Neural cell (in vitro differentiated cells): ENCODE measurements at regions not wholly inside any gene's neighbourhood (a gene's known extent, or its start where the extent isn't known, plus 50 kb on each side); places are given as distances from the start of the nearest gene placed in this dataset.

Experiments used
- H2AFZ ChIP-seq: fragments of 200-600, 300-800 bp; sonication (generic), shearing (Covaris generic); 2 replicates; pipeline ENCODE4 v1.6.0; 2014; ENCODE audit warnings: low read depth, mild to moderate bottlenecking, antibody characterized with exemption, low read length, moderate library complexity
- H3F3A ChIP-seq: fragments of 200-600 bp; shearing (Covaris generic); 2 replicates; pipeline ENCODE4 v1.6.1; 2016; ENCODE audit warnings: mild to moderate bottlenecking, moderate library complexity, mixed read lengths, antibody characterized with exemption, low read length; ENCODE audit not compliant: insufficient read depth, poor library complexity, severe bottlenecking
- H3K27ac ChIP-seq: fragments of 200-600, 300-800 bp; sonication (generic), shearing (Covaris generic); 2 replicates; pipeline ENCODE4 v1.5.1; 2014; ENCODE audit warnings: mild to moderate bottlenecking, low read length, moderate library complexity
- H3K27me3 ChIP-seq: fragments of 300-800, 200-600 bp; sonication (generic), shearing (Covaris generic); 2 replicates; pipeline ENCODE4 v1.6.0; 2014; ENCODE audit warnings: mild to moderate bottlenecking, low read depth, low read length, moderate library complexity; ENCODE audit not compliant: insufficient read depth
- H3K36me3 ChIP-seq: fragments of 300-800, 200-600 bp; sonication (generic), shearing (Covaris generic); 2 replicates; pipeline ENCODE4 v1.5.1; 2014; ENCODE audit warnings: mild to moderate bottlenecking, antibody characterized with exemption, low read length, moderate library complexity; ENCODE audit not compliant: insufficient read depth
- H3K4me2 ChIP-seq: fragments of 300-800, 200-600 bp; sonication (generic), shearing (Covaris generic); 2 replicates; pipeline ENCODE4 v1.6.0; 2014; ENCODE audit warnings: mild to moderate bottlenecking, low read length
- H3K4me3 ChIP-seq: fragments of 300-800, 200-600 bp; sonication (generic), shearing (Covaris generic); 2 replicates; pipeline ENCODE4 v1.5.1; 2014; ENCODE audit warnings: mild to moderate bottlenecking, low read length, moderate library complexity
- H3K79me2 ChIP-seq: fragments of 200-600 bp; shearing (Covaris generic); replicated peaks from 2 replicates; pipeline ENCODE4 v1.6.0; 2014; ENCODE audit warnings: mild to moderate bottlenecking, low read length, moderate library complexity; ENCODE audit not compliant: insufficient read depth
- H3K9ac ChIP-seq: fragments of 300-800, 200-600 bp; sonication (generic), shearing (Covaris generic); 2 replicates; pipeline ENCODE4 v1.6.1; 2016; ENCODE audit warnings: mild to moderate bottlenecking, low read length, mixed read lengths
- H3K9me2 ChIP-seq: fragments of 200-600 bp; shearing (Covaris generic); 2 replicates; pipeline ENCODE4 v1.6.1; 2016; ENCODE audit warnings: mild to moderate bottlenecking, low read length, mixed read lengths; ENCODE audit not compliant: insufficient read depth
- H3K9me3 ChIP-seq: fragments of 200-600, 300-800 bp; sonication (generic), shearing (Covaris generic); 2 replicates; pipeline ENCODE4 v1.6.1; 2016; ENCODE audit warnings: mild to moderate bottlenecking, mixed run types, low read length, moderate library complexity, mixed read lengths
- H4K20me1 ChIP-seq: fragments of 200-600 bp; shearing (Covaris generic); 2 replicates; pipeline ENCODE4 v1.6.1; 2016; ENCODE audit warnings: mild to moderate bottlenecking, mixed run types; ENCODE audit not compliant: insufficient read depth
- EP300 ChIP-seq: fragments of 450-650 bp; conservative IDR thresholded peaks from 2 replicates; pipeline ENCODE4 v1.6.1; 2014; ENCODE audit warnings: antibody characterized with exemption, mild to moderate bottlenecking, moderate library complexity; ENCODE audit not compliant: poor library complexity, severe bottlenecking
- EZH2 ChIP-seq: fragments of 200-600, 300-800 bp; shearing (Covaris generic), sonication (generic); IDR thresholded peaks from 2 replicates; pipeline ENCODE4 v1.6.1; 2014; ENCODE audit warnings: antibody characterized with exemption, low read length, borderline replicate concordance, mild to moderate bottlenecking; ENCODE audit not compliant: insufficient read depth, poor library complexity, severe bottlenecking
- MXI1 ChIP-seq: fragments of 450-650 bp; conservative IDR thresholded peaks from 2 replicates; pipeline ENCODE4 v1.6.1; 2014; ENCODE audit warnings: antibody characterized with exemption, mild to moderate bottlenecking; ENCODE audit not compliant: poor library complexity, severe bottlenecking
- POLR2AphosphoS5 ChIP-seq: IDR thresholded peaks from 2 replicates; pipeline ENCODE4 v1.6.1; 2012
- RAD21 ChIP-seq: fragments of 450-650 bp; conservative IDR thresholded peaks from 2 replicates; pipeline ENCODE4 v1.6.1; 2014; ENCODE audit warnings: antibody characterized with exemption, mild to moderate bottlenecking, moderate library complexity
- SMC3 ChIP-seq: fragments of 450-650 bp; conservative IDR thresholded peaks from 2 replicates; pipeline ENCODE4 v1.6.1; 2014; ENCODE audit warnings: antibody characterized with exemption, mild to moderate bottlenecking, moderate library complexity; ENCODE audit not compliant: poor library complexity
- TAF1 ChIP-seq: IDR thresholded peaks from 2 replicates; pipeline ENCODE4 v1.6.1; 2012; ENCODE audit warnings: low read depth
- TF ChIP-seq, protein P1 (sequence below): IDR thresholded peaks from 2 replicates; pipeline ENCODE4 v1.6.1; 2012; ENCODE audit warnings: borderline replicate concordance
- TF ChIP-seq, protein P2 (sequence below): fragments of 450-650 bp; IDR thresholded peaks from 2 replicates; pipeline ENCODE4 v1.5.1; 2014; ENCODE audit warnings: antibody characterized with exemption, mild to moderate bottlenecking, moderate library complexity; ENCODE audit not compliant: poor library complexity, severe bottlenecking

DNA sequence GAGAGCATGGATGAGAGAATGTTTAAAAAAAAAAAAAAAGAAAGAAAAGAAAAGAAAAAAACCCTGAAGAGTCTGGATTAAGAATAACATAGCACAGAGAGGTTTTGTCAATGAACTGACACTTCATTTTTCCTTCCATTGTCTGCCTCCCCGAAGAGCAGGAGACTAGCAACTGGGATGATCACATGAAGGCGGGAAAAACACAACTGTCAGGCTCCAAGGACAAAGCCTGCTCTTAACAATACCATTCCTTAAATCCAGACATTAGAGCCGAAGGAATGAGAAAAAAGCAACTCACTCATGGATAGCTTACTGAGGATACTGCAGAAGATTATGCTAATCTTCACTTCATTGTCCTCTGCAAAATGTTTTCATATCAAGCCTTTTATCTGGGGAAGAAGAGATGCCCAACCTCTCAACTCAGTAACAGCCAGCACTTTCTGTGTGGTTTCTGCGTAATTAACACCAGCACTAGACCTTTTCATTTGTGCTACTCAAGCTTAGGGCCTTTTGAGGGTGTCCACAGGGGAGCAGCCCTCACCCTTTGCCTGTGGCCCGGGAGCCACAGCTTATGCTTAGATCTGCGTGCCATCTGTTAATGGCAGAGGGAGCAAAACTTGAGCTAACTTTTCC, 182.3 kb downstream of the BARHL2 start:
- no peaks in the 10 kb centered on the region for H4K20me1 ChIP-seq
- peaks cover 5% of the 10 kb centered on the region for H3K27me3 ChIP-seq
- no peak overlapping the region for H3K9ac ChIP-seq
- no peaks in the 10 kb centered on the region for H3F3A ChIP-seq
- no peaks in the 10 kb centered on the region for H3K36me3 ChIP-seq
- no peak overlapping the region for H3K4me2 ChIP-seq
- TF ChIP-seq TAF1: no peak
- TF ChIP-seq, protein P1, sequence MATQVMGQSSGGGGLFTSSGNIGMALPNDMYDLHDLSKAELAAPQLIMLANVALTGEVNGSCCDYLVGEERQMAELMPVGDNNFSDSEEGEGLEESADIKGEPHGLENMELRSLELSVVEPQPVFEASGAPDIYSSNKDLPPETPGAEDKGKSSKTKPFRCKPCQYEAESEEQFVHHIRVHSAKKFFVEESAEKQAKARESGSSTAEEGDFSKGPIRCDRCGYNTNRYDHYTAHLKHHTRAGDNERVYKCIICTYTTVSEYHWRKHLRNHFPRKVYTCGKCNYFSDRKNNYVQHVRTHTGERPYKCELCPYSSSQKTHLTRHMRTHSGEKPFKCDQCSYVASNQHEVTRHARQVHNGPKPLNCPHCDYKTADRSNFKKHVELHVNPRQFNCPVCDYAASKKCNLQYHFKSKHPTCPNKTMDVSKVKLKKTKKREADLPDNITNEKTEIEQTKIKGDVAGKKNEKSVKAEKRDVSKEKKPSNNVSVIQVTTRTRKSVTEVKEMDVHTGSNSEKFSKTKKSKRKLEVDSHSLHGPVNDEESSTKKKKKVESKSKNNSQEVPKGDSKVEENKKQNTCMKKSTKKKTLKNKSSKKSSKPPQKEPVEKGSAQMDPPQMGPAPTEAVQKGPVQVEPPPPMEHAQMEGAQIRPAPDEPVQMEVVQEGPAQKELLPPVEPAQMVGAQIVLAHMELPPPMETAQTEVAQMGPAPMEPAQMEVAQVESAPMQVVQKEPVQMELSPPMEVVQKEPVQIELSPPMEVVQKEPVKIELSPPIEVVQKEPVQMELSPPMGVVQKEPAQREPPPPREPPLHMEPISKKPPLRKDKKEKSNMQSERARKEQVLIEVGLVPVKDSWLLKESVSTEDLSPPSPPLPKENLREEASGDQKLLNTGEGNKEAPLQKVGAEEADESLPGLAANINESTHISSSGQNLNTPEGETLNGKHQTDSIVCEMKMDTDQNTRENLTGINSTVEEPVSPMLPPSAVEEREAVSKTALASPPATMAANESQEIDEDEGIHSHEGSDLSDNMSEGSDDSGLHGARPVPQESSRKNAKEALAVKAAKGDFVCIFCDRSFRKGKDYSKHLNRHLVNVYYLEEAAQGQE: peak; percentile 59
- no peak overlapping the region for H3K4me3 ChIP-seq
- H3K9me2 ChIP-seq: no peaks in the 10 kb centered on the region
- H2AFZ ChIP-seq: no peak overlapping the region
- no peak overlapping the region for H3K27ac ChIP-seq
- no peaks in the 10 kb centered on the region for H3K79me2 ChIP-seq
- H3K9me3 ChIP-seq: no peaks in the 10 kb centered on the region

DNA sequence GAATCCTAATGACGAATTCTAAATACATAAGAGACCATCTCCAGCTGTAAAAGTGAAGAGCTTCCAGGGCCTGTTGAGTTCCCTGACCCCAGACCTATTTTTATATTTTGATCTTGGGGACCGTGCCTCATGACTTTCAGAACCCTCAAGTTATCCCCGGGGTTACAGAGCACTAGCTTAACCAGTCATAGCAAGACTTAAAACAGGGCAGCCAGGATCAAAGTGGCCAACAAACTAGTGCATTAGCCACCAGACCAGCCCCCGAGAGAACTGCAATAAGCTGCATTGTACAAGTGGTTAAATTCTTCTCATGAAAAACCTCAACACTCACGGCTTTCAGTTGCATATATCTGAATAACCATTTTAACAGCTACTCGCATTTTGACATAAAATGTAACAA, 183.0 kb downstream of the BARHL2 start:
- H3K36me3 ChIP-seq: no peaks in the 10 kb centered on the region
- H3F3A ChIP-seq: no peaks in the 10 kb centered on the region
- H3K9me2 ChIP-seq: no peaks in the 10 kb centered on the region
- no peaks in the 10 kb centered on the region for H3K79me2 ChIP-seq
- H4K20me1 ChIP-seq: no peaks in the 10 kb centered on the region
- no peak overlapping the region for H3K4me2 ChIP-seq
- H3K27ac ChIP-seq: no peak overlapping the region
- no peak overlapping the region for H2AFZ ChIP-seq
- H3K4me3 ChIP-seq: no peak overlapping the region
- peaks cover 5% of the 10 kb centered on the region for H3K27me3 ChIP-seq
- H3K9me3 ChIP-seq: no peaks in the 10 kb centered on the region
- TF ChIP-seq MXI1: no peak
- no peak for TF ChIP-seq RAD21
- TF ChIP-seq, protein P1: no peak
- TF ChIP-seq EP300: no peak
- TF ChIP-seq, protein P2, sequence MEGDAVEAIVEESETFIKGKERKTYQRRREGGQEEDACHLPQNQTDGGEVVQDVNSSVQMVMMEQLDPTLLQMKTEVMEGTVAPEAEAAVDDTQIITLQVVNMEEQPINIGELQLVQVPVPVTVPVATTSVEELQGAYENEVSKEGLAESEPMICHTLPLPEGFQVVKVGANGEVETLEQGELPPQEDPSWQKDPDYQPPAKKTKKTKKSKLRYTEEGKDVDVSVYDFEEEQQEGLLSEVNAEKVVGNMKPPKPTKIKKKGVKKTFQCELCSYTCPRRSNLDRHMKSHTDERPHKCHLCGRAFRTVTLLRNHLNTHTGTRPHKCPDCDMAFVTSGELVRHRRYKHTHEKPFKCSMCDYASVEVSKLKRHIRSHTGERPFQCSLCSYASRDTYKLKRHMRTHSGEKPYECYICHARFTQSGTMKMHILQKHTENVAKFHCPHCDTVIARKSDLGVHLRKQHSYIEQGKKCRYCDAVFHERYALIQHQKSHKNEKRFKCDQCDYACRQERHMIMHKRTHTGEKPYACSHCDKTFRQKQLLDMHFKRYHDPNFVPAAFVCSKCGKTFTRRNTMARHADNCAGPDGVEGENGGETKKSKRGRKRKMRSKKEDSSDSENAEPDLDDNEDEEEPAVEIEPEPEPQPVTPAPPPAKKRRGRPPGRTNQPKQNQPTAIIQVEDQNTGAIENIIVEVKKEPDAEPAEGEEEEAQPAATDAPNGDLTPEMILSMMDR: no peak
- TF ChIP-seq POLR2AphosphoS5: no peak
- TF ChIP-seq EZH2: no peak
- no peak for TF ChIP-seq TAF1
- no peak for TF ChIP-seq SMC3
- H3K9ac ChIP-seq: no peak overlapping the region
